HUDEP-2 (cell line): ENCODE measurements at regions not wholly inside any gene's neighbourhood (a gene's known extent, or its start where the extent isn't known, plus 50 kb on each side); places are given as distances from the start of the nearest gene placed in this dataset.

Experiments used
- DNase-seq, 76 experiments: peaks; one replicate each; lab custom pipeline; 2025; ENCODE audit not compliant: unreplicated experiment in 76 of 76; lab: John Stamatoyannopoulos, UW

DNA sequence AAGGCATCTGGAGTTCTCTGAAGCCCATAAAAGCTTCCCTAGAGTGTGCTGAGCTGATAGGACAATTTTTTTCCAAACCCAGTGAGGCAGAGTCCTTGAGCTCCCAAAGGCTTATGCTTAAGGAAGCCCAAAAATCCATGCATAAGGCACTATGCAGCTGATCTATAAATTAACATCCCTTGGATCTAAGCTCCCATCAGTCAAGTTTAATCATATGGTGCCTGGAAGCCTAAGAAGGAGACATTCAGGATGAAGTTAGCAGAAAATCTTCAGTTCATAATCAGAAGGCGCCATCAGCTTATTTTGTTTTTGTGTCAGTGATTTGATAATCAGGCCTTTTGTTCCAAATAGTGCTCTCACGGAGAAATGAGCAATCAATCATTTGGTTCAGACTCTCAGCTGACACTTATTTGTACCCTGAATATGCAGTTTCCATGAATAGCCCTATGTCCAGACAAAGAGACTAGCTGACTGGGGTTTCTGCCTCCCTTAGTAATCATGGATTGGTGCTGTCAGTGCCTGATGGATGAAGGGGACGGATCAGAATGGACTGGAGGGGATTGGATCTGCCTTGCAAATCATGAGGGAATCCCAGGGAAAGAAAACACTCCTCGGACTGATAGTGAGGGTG is 464.8 kb upstream of the RGPD4 start:
- DNase-seq: no peak

DNA sequence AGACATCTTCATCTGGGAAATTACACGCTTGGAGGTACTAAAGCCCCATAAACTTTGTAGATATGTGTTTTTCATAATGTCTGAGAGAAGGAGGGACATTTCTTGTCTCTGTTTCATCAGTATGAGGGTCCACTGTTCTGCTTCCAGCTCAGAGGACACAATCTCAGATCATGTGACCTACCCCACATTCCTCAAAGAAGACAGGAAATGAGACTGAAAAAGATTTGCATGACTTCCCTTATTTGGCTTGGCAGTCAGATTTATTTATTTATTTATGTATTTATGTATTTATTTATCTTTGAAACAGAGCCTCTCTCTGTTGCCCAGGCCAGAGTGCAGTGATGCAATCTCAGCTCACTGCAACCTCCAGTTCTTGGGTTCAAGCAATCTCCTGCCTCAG is 463.7 kb upstream of the RGPD4 start:
- DNase-seq: no peak

DNA sequence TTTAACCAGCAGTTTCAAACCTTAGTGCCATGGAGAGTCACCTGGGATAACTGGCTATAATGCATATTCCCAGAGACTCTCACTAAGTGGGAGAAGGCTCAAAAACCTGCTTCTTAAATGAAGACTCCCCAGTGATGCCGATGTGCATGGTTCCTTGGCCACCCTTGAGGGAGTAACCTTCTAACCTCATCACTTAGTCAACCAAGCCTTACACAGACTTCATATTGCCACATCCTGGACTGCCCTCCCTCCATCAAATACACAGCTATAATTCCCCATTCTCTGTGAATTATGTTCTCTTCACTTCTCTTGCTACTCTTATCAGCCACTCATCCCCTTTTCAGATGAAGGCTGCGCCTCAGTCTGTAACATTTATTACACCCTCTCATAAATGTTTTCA is 462.9 kb upstream of the RGPD4 start:
- DNase-seq: no peak

DNA sequence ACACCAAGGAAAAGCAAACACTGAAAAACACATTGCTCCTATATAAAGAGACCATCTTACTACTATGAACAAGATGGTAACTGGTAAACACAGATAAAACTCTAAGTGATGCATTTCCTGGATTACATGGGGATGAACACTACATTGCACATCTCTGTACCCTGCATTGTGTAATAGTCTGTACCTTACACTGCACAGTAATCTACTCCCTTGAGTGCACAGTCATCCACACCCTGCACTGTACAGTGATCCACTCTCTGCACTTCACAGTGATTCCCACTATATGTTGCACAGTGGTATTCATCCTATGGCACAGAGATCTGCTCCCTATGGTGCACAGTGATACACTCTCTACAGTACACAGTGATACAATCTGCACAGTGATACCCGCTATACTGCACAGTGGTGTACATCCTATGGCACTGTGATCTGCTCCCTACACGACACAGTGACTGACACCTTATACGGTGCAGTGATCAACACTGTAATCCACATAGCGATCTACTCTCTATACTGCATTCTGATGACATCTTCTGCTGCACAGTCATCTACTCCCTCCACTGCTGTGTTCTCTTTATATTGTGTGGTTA is 462.2 kb upstream of the RGPD4 start:
- DNase-seq: no peak

DNA sequence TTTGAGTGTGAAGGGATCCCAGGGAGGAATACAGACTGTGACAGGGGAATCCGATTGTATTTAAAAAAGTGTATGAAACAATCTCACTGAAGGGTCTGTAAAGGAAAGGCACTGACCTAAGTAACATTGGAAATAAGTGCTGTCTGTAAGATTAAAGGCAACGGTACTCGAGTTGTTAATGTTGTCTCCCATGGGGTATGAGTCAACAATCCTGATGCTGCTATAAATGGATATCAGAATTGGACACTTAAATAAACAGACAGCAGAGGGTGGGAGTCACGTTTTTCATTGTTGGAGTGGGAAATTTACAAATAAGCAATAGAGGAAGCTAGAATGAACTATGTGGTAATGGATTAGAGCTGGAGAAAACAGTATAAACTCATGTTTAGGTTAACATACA is 452.4 kb upstream of the RGPD4 start:
- no peak for DNase-seq

DNA sequence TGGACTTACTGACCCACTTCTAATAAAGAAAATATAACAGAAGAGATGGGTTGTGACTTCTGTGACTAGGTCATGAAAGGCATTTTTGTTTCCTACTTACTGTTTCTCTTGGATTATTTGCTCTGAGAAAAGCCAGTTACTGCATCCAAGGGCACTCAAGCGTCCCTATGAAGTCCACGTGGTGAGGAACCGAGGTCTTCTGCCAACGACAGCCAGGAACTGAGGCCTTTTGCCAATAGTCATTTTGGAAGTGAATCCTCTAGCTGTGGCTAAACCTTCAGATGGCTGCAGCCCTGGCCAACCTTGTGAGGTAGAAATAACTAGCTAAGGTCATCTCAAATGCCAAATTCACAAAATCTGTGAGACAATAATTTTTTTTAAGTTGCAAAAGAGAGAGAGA is 449.8 kb upstream of the RGPD4 start:
- peak in 1 of 76 experiments; percentile 0 for DNase-seq

DNA sequence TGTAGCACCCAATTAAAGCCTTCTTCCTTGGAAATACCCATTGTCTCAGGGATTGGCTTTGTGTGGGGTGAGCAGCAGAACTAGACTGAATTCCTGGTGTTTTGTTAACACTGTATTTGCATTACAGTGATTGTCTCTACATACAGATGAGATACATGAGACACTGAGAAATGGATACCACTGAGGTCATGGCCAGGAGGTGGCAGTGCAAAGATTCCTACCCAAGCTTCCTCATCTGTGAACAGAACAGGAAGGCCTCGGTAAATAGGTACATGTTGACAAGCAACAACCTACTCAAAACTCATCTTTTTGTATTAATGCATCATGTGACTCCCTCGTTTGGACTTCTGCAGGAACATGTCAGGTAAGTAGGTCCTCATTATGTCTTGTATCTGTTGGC is 445.8 kb upstream of the RGPD4 start:
- peak in 2 of 76 experiments; percentile 1 to 24 for DNase-seq

DNA sequence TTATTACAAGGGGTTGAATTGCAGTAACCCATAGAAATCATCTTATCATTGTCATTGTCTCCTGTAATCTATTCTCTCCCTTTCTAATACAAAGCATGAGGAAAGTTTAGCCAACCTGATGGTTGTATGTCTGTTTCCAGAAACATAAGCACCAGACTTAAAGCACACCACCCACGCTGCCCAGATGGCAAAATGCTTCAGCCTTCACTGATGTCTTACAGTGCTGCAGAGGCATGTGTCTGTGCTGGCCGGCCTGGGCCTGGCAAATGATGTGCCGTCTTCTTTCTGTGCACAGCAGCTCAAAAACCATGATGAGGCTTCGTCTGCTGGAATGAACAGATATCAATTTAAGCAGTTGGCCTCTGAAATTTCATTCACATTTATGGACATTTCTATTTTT is 443.0 kb upstream of the RGPD4 start:
- DNase-seq: no peak

DNA sequence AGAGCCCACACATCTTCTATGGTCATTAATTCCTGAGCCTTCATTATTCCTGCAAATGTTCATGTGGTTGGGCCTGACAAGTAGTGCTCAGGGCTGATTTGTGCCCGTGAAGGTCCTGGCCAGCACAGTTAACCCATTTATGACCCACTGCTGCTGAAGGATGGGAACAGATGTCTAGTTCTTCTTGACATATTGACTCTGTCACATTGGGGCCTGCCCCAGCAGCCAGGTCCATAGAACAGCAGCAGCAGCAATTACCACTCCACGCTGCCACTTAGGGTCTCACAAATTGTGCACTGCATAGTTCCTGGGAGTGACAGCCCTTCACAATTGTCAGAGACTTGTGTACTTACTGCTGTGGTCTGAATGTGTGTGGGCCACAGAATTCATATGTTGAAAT is 442.3 kb upstream of the RGPD4 start:
- DNase-seq: no peak

DNA sequence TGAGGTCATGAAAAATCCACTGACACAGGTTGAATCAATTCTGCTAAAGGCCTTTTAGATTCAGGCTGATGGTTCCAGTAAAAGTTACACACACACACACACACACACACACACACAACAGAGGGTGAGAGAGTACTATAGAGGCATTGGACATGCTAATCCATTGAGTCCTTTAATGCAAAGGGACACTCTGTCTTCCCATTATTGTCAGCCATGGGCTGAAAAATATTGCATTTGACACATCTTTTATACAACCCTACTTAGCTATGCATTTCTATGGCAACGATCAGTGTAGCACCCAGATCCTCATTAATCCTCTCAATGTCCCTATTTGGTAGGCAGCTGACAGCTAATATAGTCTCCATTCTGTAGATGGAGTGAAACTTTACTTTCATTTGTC is 440.8 kb upstream of the RGPD4 start:
- no peak for DNase-seq

DNA sequence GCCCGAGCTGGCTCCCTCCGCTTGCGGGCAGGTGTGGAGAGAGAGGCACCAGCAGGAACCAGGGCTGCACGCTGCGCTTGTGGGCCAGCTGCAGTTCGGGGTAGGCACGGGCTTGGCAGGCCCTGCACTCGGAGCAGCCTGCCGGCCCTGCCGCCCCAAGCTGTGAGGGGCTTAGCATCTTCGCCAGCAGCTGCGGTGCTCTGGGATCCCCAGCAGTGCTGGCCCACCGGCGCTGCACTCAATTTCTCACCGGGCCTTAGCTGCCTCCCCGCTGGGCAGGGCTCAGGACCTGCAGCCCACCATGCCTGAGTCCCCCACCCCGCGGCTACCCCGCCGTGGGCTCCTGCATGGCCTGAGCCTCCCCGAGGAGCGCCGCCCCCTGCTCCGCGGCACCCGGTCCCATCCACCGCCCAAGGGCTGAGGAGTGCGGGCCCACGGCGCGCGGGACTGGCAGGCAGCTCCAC is 434.4 kb upstream of the RGPD4 start:
- DNase-seq: no peak

DNA sequence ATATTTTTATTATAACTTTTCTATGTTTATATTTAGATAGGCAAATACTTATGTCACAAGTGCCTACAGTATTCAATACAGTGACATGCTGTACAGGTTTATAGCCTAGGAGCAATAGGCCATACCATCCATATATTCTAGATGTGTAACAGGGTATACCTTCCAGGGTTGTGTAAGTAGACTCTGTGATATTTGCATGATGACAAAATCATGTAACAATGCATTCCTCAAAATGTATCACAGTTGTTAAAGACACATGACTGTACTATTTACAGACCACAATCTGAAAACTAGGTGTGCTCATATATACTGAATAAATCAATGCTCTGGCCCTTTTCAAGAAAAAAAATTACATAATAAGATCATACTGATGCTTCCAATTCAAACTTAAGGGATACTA is 433.2 kb upstream of the RGPD4 start:
- no peak for DNase-seq

DNA sequence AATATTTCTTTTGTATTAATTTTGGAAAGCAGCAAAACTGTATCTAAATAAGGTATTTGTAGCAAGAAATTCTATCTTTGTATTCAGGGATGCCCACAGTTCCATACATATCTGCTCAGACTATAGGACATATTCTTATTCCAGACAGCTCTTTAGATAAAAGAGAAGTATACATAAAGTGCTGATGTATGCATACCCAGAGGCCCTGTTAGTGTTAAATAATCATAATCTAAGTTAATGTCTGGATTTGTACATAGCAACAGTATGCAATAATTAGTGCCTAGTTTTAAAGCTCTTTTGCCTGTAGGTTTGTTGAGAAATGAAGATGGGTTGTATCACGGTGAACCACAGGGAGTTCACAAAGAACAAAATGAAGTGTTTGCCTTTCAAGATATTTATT is 428.0 kb upstream of the RGPD4 start:
- DNase-seq: no peak

DNA sequence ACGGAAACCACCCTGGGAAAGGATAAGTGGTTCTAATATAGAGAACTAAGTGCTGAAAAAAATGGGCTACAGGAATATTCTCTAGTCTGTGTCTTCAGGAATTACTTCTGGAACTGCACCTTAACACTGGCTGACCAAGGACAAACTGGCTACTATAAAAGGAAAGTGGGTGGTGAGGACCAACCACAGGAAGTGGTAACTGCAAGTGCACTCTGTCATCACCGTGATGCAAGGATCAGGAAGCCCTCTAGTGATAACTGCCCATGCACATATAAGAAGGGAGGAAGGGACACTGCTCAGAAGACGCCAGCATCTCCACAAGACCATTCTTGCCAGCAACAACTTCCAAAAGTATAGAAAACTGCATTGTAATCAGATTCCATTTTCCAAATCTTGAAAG is 424.4 kb upstream of the RGPD4 start:
- DNase-seq: no peak

DNA sequence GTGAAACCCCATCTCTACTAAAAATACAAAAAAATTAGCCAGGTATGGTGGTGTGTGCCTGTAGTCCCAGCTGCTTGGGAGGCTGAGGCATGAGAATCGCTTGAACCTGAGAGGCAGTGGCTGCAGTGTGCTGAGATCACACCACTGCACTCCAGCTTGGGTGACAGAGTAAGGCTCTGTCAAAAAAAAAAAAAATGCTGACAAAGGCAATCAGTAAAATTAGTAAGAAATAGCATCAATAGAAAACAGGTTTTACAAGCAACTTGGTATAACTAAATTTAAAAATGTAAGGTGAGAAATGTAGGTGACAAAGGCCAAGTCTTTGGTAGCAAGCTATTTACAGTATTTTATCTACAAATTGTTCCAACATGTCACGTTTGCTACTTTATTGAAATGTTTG is 421.4 kb upstream of the RGPD4 start:
- DNase-seq: no peak

DNA sequence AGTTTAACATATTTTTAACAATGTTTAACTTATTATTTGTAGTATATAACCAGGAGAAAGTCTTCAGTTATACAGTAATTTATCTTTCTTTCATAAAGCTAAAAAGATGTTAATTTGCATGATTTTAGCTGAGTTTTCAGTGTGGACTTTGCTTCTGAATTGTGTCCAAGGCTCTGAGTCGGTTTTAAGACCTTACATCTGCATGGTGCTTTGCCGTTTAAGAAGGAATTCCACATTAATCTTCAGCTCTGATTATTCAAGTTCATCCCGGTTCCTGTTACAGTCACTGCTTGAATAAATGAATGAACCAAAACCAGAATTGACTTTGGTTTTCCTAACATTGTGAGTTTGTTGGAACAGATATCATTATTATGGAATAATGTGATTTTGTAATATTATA is 419.7 kb upstream of the RGPD4 start:
- DNase-seq: no peak

DNA sequence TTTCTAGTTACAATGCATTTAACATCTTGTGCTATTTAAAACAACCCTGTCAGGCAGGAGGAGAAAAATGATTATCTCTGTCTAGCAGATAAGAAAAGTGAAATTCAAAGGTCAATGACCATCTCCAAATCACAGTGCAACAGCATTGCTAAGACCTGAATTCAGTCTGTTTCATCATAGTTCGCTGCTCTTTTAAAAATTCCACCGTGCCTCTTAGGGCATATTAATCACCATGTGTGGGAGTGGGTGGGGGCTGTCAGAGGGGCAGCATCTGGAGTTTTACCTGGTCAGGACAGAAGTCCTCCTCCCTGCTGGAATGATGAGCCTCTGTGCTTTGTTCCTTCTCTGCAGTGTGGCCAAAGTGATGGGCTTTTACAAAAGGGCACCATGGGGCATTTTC is 418.7 kb upstream of the RGPD4 start:
- no peak for DNase-seq

DNA sequence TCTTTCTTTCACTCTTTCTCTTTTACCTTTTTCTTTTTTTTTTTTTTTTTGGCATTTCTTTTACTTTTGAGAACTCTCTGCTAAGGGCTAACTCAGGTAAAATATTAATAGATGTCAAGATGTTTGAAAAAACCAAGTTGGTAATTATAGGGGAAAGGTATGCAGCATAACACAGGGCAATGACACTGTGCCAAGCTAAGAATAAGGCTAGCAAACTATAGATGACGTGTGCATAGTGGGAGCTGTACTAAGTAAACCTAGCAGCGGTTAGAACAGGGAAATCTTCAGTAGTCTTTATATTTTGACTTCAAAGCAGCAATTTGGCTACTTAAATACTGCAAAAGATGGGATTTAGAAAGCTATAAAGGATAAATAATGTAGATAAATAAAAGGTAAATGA is 415.4 kb upstream of the RGPD4 start:
- DNase-seq: no peak

DNA sequence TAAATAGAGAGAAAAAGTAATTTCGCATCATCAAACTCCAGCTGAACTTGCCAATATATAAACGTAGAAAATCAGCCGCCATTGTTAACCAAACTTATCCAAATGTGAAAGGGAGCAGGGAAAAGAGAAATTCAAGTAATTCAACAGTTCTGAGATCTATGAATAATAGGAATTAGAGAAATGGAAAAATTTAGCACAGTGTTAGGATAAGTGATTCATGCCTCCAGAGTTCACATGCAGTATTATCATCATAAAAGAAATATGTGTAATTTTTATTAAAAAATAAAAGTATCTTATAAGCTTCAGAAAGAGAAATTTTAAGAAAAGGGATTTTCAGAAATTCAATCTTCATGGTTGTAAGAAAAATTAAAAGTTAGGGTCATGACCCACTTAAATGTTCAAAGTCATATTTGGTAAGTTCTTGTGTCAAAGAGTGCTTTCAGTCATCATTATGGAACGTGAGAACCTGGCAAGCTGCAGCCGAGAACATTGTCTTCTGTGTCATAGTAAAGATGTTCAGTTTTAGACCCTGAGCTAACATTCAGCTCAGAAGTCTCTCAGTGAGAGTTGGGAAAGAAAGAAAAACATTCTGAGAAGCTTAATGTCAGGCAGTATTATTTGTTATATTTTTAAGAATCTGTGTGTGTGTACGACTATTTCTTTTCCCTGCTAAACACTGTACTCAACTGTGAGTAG is 414.3 kb upstream of the RGPD4 start:
- DNase-seq: no peak

DNA sequence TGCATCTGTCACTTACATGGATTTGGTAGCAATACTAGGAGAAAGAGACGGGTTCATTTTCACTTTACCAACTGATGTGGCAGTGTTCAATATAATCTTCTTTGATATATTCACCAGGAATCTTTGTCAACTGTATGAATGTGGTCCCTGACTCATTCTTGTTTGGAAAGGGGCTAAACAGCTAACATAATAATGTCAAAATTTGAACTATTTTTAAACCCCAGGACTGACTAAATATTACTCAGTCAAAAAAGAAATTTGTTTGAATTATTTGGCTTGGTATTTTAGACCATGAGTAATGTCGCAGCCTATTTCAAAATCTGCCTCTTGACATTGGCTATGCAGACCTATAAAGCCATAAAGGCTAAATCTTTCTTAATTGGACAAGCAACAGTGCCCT is 413.7 kb upstream of the RGPD4 start:
- no peak for DNase-seq

DNA sequence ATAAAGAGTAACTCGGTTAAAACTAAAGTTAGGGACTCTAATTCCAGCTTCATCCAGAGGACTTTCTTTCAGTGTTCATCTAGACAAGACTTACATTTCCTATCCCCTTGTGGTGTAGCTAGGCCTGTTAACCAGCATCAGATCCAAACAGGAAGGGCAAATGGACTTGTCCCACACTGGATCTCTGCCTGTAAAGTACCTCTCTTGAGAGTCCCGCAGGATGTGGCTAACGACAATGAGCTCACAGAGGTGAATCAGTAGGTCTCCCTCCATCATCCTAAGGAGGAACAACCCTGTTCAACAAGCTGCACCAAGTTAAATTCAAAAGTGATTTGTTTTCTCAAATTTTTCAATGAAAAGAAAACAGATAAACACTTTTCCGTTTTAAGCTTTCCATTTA is 412.3 kb upstream of the RGPD4 start:
- DNase-seq: no peak

DNA sequence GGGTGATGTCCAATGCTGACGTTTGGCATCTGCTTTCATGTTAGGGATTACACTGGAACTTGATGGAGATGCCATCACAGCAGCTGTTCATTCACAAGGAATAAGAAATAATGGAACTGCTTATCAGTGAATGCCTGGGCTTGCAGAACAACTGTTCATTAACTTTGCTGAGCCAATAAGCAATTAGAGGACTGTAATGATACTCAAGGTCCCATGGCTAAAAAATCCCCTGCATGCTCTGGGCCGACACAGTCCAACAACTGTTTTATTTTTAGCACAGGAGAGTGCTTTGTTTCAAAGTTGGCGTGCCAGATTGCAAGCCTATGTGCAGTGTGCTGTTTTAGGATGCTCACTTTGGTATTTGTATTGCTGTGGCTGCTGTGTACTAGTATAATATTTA is 408.0 kb upstream of the RGPD4 start:
- DNase-seq: no peak
